ENCODE measurements at regions not wholly inside any gene's neighbourhood (a gene's known extent, or its start where the extent isn't known, plus 50 kb on each side); places are given as distances from the start of the nearest gene placed in this dataset.

DNA sequence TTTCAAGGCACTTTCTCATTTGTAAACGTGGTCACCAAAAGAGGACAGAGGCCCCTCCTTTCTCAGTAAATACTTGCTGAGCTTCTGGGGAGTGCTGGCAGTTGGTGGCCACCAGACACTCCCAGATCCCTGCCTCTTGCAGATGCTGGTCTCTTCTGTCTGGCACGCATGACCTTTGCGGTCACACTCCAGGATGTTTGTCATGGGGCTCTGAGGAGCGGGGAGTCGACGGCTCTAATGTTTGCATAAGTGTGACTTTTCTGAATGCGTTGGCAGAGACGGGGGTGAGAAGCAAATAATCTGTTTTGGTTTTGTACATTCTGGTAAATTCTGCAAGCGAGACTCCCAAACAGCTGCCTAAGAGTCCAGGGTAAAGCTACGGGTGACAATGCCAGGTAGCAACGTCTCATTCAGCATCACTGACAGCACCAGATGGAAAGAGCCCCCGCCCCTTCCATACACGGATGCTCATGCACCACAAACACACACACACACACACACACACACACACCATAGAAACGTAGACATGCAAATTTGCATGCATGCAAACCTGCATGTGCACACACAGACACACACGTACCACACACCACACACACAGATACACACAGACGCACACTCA is 101.1 kb downstream of the YTHDF1 start:
- ATAC-seq, result no peak
- no peak for TF ChIP-seq OSR1 (CRISPR knock-in tag; IDR thresholded peaks at IDR 0.05)

DNA sequence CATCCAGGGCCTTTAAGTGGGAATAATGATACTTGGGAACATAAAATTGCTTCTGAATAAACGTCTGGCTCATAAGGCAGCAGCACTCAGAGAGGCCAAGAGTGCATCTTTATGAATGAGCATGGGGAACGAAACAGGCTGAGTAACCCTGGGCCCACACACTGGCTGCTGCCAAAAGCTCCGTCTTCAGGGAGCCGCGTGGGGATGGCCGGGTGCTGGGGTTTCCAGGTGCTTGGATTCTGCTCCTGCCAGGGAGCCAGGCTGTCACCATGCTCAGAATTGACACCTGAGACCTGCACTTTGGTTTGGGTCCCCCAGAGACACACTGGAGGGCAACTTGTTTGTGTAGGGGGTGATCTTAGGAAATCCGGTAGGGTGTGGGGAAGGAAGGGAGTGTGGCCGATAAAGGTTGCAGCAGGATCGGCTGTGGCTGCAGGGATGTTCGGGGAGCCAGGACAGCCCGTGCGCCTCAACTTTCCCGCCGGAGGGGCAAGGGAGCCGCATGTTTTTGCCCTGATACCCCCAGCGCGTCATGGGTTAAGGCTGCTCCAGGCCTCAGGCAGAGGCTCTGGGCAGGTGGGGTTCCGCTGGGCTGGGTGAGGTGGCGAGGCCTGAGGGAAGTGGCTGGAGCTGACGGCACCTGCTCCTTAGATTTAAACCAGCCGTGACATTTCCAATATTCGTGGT is 101.8 kb downstream of the YTHDF1 start:
- TF ChIP-seq ESRRG (CRISPR knock-in tag; IDR thresholded peaks at IDR 0.05), result no peak
- TF ChIP-seq, protein P1, sequence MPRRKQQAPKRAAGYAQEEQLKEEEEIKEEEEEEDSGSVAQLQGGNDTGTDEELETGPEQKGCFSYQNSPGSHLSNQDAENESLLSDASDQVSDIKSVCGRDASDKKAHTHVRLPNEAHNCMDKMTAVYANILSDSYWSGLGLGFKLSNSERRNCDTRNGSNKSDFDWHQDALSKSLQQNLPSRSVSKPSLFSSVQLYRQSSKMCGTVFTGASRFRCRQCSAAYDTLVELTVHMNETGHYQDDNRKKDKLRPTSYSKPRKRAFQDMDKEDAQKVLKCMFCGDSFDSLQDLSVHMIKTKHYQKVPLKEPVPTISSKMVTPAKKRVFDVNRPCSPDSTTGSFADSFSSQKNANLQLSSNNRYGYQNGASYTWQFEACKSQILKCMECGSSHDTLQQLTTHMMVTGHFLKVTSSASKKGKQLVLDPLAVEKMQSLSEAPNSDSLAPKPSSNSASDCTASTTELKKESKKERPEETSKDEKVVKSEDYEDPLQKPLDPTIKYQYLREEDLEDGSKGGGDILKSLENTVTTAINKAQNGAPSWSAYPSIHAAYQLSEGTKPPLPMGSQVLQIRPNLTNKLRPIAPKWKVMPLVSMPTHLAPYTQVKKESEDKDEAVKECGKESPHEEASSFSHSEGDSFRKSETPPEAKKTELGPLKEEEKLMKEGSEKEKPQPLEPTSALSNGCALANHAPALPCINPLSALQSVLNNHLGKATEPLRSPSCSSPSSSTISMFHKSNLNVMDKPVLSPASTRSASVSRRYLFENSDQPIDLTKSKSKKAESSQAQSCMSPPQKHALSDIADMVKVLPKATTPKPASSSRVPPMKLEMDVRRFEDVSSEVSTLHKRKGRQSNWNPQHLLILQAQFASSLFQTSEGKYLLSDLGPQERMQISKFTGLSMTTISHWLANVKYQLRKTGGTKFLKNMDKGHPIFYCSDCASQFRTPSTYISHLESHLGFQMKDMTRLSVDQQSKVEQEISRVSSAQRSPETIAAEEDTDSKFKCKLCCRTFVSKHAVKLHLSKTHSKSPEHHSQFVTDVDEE (CRISPR knock-in tag; IDR thresholded peaks at IDR 0.05), result no peak
- TF ChIP-seq ZNF70 (CRISPR knock-in tag; IDR thresholded peaks at IDR 0.05), result no peak
- TF ChIP-seq, protein P2, sequence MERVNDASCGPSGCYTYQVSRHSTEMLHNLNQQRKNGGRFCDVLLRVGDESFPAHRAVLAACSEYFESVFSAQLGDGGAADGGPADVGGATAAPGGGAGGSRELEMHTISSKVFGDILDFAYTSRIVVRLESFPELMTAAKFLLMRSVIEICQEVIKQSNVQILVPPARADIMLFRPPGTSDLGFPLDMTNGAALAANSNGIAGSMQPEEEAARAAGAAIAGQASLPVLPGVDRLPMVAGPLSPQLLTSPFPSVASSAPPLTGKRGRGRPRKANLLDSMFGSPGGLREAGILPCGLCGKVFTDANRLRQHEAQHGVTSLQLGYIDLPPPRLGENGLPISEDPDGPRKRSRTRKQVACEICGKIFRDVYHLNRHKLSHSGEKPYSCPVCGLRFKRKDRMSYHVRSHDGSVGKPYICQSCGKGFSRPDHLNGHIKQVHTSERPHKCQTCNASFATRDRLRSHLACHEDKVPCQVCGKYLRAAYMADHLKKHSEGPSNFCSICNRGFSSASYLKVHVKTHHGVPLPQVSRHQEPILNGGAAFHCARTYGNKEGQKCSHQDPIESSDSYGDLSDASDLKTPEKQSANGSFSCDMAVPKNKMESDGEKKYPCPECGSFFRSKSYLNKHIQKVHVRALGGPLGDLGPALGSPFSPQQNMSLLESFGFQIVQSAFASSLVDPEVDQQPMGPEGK (CRISPR knock-in tag; IDR thresholded peaks at IDR 0.05; ENCODE audit: borderline replicate concordance), result no peak
- TF ChIP-seq TCF4 (CRISPR knock-in tag; IDR thresholded peaks at IDR 0.05; ENCODE audit: borderline replicate concordance), result no peak
- no peak for TF ChIP-seq ISL1 (CRISPR knock-in tag; IDR thresholded peaks at IDR 0.05)
- no peak for TF ChIP-seq ZNF8 (CRISPR knock-in tag; IDR thresholded peaks at IDR 0.05)
- TF ChIP-seq, protein P3, sequence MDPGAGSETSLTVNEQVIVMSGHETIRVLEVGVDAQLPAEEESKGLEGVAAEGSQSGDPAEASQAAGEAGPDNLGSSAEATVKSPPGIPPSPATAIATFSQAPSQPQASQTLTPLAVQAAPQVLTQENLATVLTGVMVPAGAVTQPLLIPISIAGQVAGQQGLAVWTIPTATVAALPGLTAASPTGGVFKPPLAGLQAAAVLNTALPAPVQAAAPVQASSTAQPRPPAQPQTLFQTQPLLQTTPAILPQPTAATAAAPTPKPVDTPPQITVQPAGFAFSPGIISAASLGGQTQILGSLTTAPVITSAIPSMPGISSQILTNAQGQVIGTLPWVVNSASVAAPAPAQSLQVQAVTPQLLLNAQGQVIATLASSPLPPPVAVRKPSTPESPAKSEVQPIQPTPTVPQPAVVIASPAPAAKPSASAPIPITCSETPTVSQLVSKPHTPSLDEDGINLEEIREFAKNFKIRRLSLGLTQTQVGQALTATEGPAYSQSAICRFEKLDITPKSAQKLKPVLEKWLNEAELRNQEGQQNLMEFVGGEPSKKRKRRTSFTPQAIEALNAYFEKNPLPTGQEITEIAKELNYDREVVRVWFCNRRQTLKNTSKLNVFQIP (CRISPR knock-in tag; IDR thresholded peaks at IDR 0.05; ENCODE audit: borderline replicate concordance, low read depth), result no peak
- no peak for TF ChIP-seq ZNF565 (CRISPR knock-in tag; conservative IDR thresholded peaks at IDR 0.05; ENCODE audit: low read depth)
- no peak for TF ChIP-seq ARNTL (CRISPR knock-in tag; IDR thresholded peaks at IDR 0.05; ENCODE audit: borderline replicate concordance, low read depth)
- TF ChIP-seq CSDC2 (CRISPR knock-in tag; IDR thresholded peaks at IDR 0.05), result no peak
- no peak for TF ChIP-seq ZFP30 (CRISPR knock-in tag; IDR thresholded peaks at IDR 0.05)
- no peak for TF ChIP-seq PPARA (CRISPR knock-in tag; IDR thresholded peaks at IDR 0.05; ENCODE audit: borderline replicate concordance)
- ATAC-seq, result no peak

DNA sequence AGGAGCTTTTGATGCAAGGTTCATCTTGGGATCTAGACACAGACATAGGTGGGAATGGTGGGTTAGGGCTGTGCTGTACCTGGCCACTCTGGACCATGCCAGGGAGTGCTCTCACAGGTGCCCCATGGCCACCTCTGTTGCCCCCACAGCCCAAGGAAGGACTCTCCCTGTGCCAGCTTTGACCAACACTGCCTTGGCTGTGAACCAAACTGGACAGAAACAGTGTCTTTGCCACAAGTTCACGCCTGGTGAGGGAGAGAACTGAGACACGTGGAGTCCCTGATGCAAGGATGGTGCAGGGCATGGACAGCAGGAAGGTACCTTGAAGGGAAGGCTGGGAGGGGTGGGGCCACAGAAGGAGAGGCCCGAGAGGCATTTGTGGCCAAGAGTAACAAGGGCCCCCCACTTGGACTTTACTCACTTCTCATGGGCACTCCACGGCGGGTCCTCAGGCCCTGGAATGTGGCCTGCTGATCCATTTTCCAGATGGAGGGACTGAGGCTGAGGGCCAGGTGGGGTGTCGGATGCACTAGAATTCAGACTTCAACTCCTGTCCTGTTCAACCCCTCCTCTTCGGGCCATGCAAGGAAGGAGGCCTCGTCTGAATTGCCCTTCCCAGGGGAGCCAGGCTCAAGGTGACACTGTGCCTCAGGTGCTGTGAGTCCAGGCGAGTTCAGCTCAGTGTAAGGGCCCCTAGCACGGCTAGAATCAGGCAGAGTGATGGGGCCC is 103.3 kb downstream of the YTHDF1 start:
- TF ChIP-seq PPARA (CRISPR knock-in tag; IDR thresholded peaks at IDR 0.05; ENCODE audit: borderline replicate concordance), result no peak
- ATAC-seq, result no peak

DNA sequence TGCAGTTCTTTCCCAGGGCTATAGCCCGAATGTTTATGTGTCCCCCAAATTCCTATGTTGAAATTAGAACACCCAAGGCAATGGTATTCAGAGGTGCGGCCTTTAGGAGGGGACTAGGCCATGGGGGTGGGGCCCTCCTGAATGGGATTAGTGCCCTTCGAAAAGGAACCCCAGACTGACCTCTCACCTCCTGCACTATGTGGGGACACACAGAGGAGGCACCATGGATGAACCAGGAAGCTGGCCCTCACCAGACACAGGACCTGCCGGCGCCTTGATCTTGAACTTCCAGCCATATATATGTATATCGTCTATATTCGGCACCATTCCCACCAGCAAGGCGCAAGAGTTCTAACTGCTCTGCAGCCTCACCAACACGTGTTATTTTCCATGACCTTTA is 101.5 kb upstream of the BHLHE23 start:
- no peak for ATAC-seq
- TF ChIP-seq ZFP3 (CRISPR knock-in tag; IDR thresholded peaks at IDR 0.05), result no peak
- no peak for TF ChIP-seq RARB (CRISPR knock-in tag; IDR thresholded peaks at IDR 0.05)
- TF ChIP-seq ESRRG (CRISPR knock-in tag; IDR thresholded peaks at IDR 0.05), result no peak
- TF ChIP-seq, protein P4, sequence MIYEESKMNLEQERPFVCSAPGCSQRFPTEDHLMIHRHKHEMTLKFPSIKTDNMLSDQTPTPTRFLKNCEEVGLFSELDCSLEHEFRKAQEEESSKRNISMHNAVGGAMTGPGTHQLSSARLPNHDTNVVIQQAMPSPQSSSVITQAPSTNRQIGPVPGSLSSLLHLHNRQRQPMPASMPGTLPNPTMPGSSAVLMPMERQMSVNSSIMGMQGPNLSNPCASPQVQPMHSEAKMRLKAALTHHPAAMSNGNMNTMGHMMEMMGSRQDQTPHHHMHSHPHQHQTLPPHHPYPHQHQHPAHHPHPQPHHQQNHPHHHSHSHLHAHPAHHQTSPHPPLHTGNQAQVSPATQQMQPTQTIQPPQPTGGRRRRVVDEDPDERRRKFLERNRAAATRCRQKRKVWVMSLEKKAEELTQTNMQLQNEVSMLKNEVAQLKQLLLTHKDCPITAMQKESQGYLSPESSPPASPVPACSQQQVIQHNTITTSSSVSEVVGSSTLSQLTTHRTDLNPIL (CRISPR knock-in tag; IDR thresholded peaks at IDR 0.05; ENCODE audit: low read depth), result no peak
- no peak for TF ChIP-seq TCF4 (CRISPR knock-in tag; IDR thresholded peaks at IDR 0.05; ENCODE audit: borderline replicate concordance)
- TF ChIP-seq ZNF8 (CRISPR knock-in tag; IDR thresholded peaks at IDR 0.05), result no peak
- no peak for TF ChIP-seq SNAI2 (CRISPR knock-in tag; IDR thresholded peaks at IDR 0.05)
- no peak for TF ChIP-seq ZNF565 (CRISPR knock-in tag; conservative IDR thresholded peaks at IDR 0.05; ENCODE audit: low read depth)
- TF ChIP-seq, protein P1 (CRISPR knock-in tag; IDR thresholded peaks at IDR 0.05), result no peak
- TF ChIP-seq, protein P3 (CRISPR knock-in tag; IDR thresholded peaks at IDR 0.05; ENCODE audit: borderline replicate concordance, low read depth), result no peak
- TF ChIP-seq ZC3H10 (CRISPR knock-in tag; IDR thresholded peaks at IDR 0.05), result no peak
- TF ChIP-seq ZNF70 (CRISPR knock-in tag; IDR thresholded peaks at IDR 0.05), result no peak
- no peak for TF ChIP-seq PPARA (CRISPR knock-in tag; IDR thresholded peaks at IDR 0.05; ENCODE audit: borderline replicate concordance)
- no peak for TF ChIP-seq ZFP30 (CRISPR knock-in tag; IDR thresholded peaks at IDR 0.05)
- no peak for TF ChIP-seq GLIS3 (CRISPR knock-in tag; IDR thresholded peaks at IDR 0.05)
- no peak for TF ChIP-seq BACH2 (CRISPR knock-in tag; IDR thresholded peaks at IDR 0.05; ENCODE audit: borderline replicate concordance)

Measured in SK-N-SH treated with all-trans-retinoic acid at 6 μM for 48 hours (cell line).